Uterus (tissue), 3 donors: ENCODE measurements at regions not wholly inside any gene's neighbourhood (a gene's known extent, or its start where the extent isn't known, plus 50 kb on each side); places are given as distances from the start of the nearest gene placed in this dataset.

Experiments
- DNase-seq, 2 donors: peaks; one replicate each; pipeline ENCODE4 v3.0.0-alpha.2; 2019 to 2020
- H3K27ac ChIP-seq, 2 donors: fragments of 200-600 bp; sonication (generic); 1 replicate in 1 of 2; 2 replicates in 1 of 2; pipeline ENCODE4 v1.5.1; 2016 to 2018
- H3K27me3 ChIP-seq, 2 donors: fragments of 200-600 bp; sonication (generic); one replicate each; pipeline ENCODE4 v1.5.1; 2018 to 2019; ENCODE audit warnings: control low read depth in 1 of 2
- H3K36me3 ChIP-seq, 2 donors: fragments of 200-600 bp; sonication (generic); one replicate each; pipeline ENCODE4 v1.5.1; 2019; ENCODE audit warnings: control low read depth in 1 of 2
- H3K4me1 ChIP-seq, 2 donors: fragments of 200-600 bp; sonication (generic); one replicate each; pipeline ENCODE4 v1.5.1; 2018 to 2019; ENCODE audit warnings: control low read depth in 1 of 2
- H3K4me3 ChIP-seq, 2 donors: fragments of 200-600 bp; sonication (generic); 1 replicate in 1 of 2; 2 replicates in 1 of 2; pipeline ENCODE4 v1.5.1; 2018 to 2019; ENCODE audit warnings: mild to moderate bottlenecking in 1 of 2
- H3K9me3 ChIP-seq, 2 donors: fragments of 200-600 bp; sonication (generic); one replicate each; pipeline ENCODE4 v1.5.1; 2019; ENCODE audit warnings: control low read depth in 1 of 2
- CTCF ChIP-seq, 4 experiments: fragments of 200-600 bp in 2 of 4; fragments of 450-650 bp in 2 of 4; sonication (generic) in 2 of 4; IDR thresholded peaks; one replicate each; pipeline ENCODE4 v1.5.1; 2016 to 2019; ENCODE audit warnings: antibody characterized with exemption in 4 of 4, mild to moderate bottlenecking in 2 of 4, moderate library complexity in 1 of 4
- POLR2A ChIP-seq, 2 donors: fragments of 450-650 bp; IDR thresholded peaks; one replicate each; pipeline ENCODE4 v1.6.1; 2016; ENCODE audit warnings: antibody characterized with exemption in 2 of 2, mild to moderate bottlenecking in 1 of 2, moderate library complexity in 1 of 2
- intact Hi-C: fragments of 100-400 bp; cut with DNase I; formaldehyde crosslinking; loops from one replicate; pipeline ENCODE4 v1.15.1; 2023; ENCODE audit warnings: low total_unique reads
- donor health status: DM: yes; HTN: yes; CAD: no.

GRCh38 chr9:80077059-80077458 is 505.3 kb downstream of the TLE4 start:
- no peak for TF ChIP-seq CTCF (IDR thresholded peaks at IDR 0.05)
- no peak for TF ChIP-seq POLR2A (IDR thresholded peaks at IDR 0.05)
- no peak for DNase-seq
- no peak overlapping the region for H3K27ac ChIP-seq
- intact Hi-C loops: no loop called here
- no peaks in the 10 kb centered on the region for H3K4me1 ChIP-seq
- H3K36me3 ChIP-seq: no peaks in the 10 kb centered on the region
- H3K4me3 ChIP-seq: no peak overlapping the region
- H3K27me3 ChIP-seq: no peaks in the 10 kb centered on the region
- H3K9me3 ChIP-seq: no peaks in the 10 kb centered on the region

GRCh38 chr9:80076162-80076561 is 504.4 kb downstream of the TLE4 start:
- intact Hi-C loops: no loop called here
- Histone ChIP-seq H3K27ac (no peak overlapping the region), H3K9me3 (no peaks in the 10 kb centered on the region), H3K4me1 (no peaks in the 10 kb centered on the region), H3K36me3 (no peaks in the 10 kb centered on the region), H3K27me3 (no peaks in the 10 kb centered on the region), H3K4me3 (no peak overlapping the region)
- TF ChIP-seq CTCF (IDR thresholded peaks at IDR 0.05) (no peak), POLR2A (IDR thresholded peaks at IDR 0.05) (no peak)
- DNase-seq: no peak

GRCh38 chr9:80074439-80074838 is 502.7 kb downstream of the TLE4 start:
- intact Hi-C loops: no loop called here
- peak; percentile 25 to 28 for DNase-seq
- Histone ChIP-seq H3K4me3 (no peak overlapping the region), H3K36me3 (no peaks in the 10 kb centered on the region), H3K27me3 (no peaks in the 10 kb centered on the region), H3K9me3 (no peaks in the 10 kb centered on the region), H3K27ac (no peak overlapping the region), H3K4me1 (no peaks in the 10 kb centered on the region)
- TF ChIP-seq POLR2A (IDR thresholded peaks at IDR 0.05): no peak
- no peak for TF ChIP-seq CTCF (IDR thresholded peaks at IDR 0.05)

GRCh38 chr9:80072451-80072850 is 500.7 kb downstream of the TLE4 start:
- no peak overlapping the region for H3K27ac ChIP-seq
- H3K27me3 ChIP-seq: no peaks in the 10 kb centered on the region
- no peak overlapping the region for H3K4me3 ChIP-seq
- no peak for DNase-seq
- intact Hi-C loops: no loop called here
- TF ChIP-seq CTCF (IDR thresholded peaks at IDR 0.05): no peak
- TF ChIP-seq POLR2A (IDR thresholded peaks at IDR 0.05): no peak
- no peaks in the 10 kb centered on the region for H3K4me1 ChIP-seq
- H3K9me3 ChIP-seq: no peaks in the 10 kb centered on the region
- H3K36me3 ChIP-seq: no peaks in the 10 kb centered on the region

- Histone ChIP-seq H3K27me3 (no peaks in the 10 kb centered on the region), H3K9me3 (no peaks in the 10 kb centered on the region), H3K27ac (no peak overlapping the region), H3K4me1 (no peaks in the 10 kb centered on the region), H3K36me3 (no peaks in the 10 kb centered on the region), H3K4me3 (no peak overlapping the region)
- no peak for DNase-seq
- no peak for TF ChIP-seq POLR2A (IDR thresholded peaks at IDR 0.05)
- no peak for TF ChIP-seq CTCF (IDR thresholded peaks at IDR 0.05)
- intact Hi-C loops: no loop called here
Measured at GRCh38 chr9:80070071-80070742, 498.4 kb downstream of the TLE4 start.
